ENCODE measurements at regions not wholly inside any gene's neighbourhood (a gene's known extent, or its start where the extent isn't known, plus 50 kb on each side); places are given as distances from the start of the nearest gene placed in this dataset.

- TF ChIP-seq POLR2A (IDR thresholded peaks at IDR 0.05) (no peak), CTCF (IDR thresholded peaks at IDR 0.05) (no peak), EP300 (IDR thresholded peaks at IDR 0.05) (no peak)
These were observed 922.7 kb downstream of the BCL11A start for GRCh38 chr2:59630789-59631188.
